Liver (tissue), 8 donors: ENCODE measurements at regions not wholly inside any gene's neighbourhood (a gene's known extent, or its start where the extent isn't known, plus 50 kb on each side); places are given as distances from the start of the nearest gene placed in this dataset.

ENCODE experiments used
- DNase-seq: peaks from one replicate; pipeline ENCODE4 v3.0.0-alpha.2; 2017; ENCODE audit warnings: low spot score
- H3K27ac ChIP-seq, 2 donors: one replicate each; pipeline ENCODE4 v1.7.0; 2013; ENCODE audit warnings: inconsistent platforms in 2 of 2, low read length in 2 of 2, control low read depth in 1 of 2, low read depth in 1 of 2, mild to moderate bottlenecking in 1 of 2
- H3K27me3 ChIP-seq, 4 donors: one replicate each; pipeline versions ENCODE4 v1.6.1 to v1.7.0; 2013; ENCODE audit warnings: low read length in 3 of 4, inconsistent platforms in 1 of 4, mild to moderate bottlenecking in 1 of 4, moderate library complexity in 1 of 4; ENCODE audit not compliant: control insufficient read depth in 4 of 4, insufficient read depth in 4 of 4
- H3K36me3 ChIP-seq, 4 donors: one replicate each; pipeline versions ENCODE4 v1.6.1 to v1.7.0; 2013; ENCODE audit warnings: low read length in 3 of 4, mild to moderate bottlenecking in 3 of 4, low read depth in 1 of 4, moderate library complexity in 1 of 4; ENCODE audit not compliant: control insufficient read depth in 4 of 4, insufficient read depth in 3 of 4
- H3K4me1 ChIP-seq, 4 donors: one replicate each; pipeline versions ENCODE4 v1.6.1 to v1.7.0; 2013; ENCODE audit warnings: low read length in 3 of 4, mild to moderate bottlenecking in 3 of 4, moderate library complexity in 1 of 4; ENCODE audit not compliant: control insufficient read depth in 4 of 4, insufficient read depth in 4 of 4
- H3K4me3 ChIP-seq, 3 donors: one replicate each; pipeline versions ENCODE4 v1.6.1 to v1.7.0; 2013; ENCODE audit warnings: low read length in 3 of 3, control low read depth in 1 of 3, low read depth in 1 of 3, mild to moderate bottlenecking in 1 of 3
- H3K9ac ChIP-seq, 2 donors: one replicate each; pipeline ENCODE4 v1.7.0; 2013; ENCODE audit warnings: low read length in 2 of 2, mild to moderate bottlenecking in 2 of 2, moderate library complexity in 2 of 2, control low read depth in 1 of 2, low read depth in 1 of 2
- H3K9me3 ChIP-seq, 4 donors: one replicate each; pipeline versions ENCODE4 v1.6.1 to v1.7.0; 2013; ENCODE audit warnings: low read length in 3 of 4; ENCODE audit not compliant: control insufficient read depth in 4 of 4
- CTCF ChIP-seq: fragments of 150-350 bp; IDR thresholded peaks from 2 replicates; pipeline ENCODE4 v1.5.1; 2017; ENCODE audit warnings: improper control_type of control experiment, low read depth, low read length; ENCODE audit not compliant: missing input control
- FOXA1 ChIP-seq: IDR thresholded peaks from 2 replicates; pipeline ENCODE4 v1.6.1; 2016; ENCODE audit warnings: antibody characterized with exemption
- HNF4A ChIP-seq, 2 donors: conservative IDR thresholded peaks; 2 replicates each; pipeline ENCODE4 v1.6.1; 2016; ENCODE audit warnings: antibody characterized with exemption in 2 of 2, mild to moderate bottlenecking in 2 of 2
- HNF4G ChIP-seq: IDR thresholded peaks from 2 replicates; pipeline ENCODE4 v1.6.1; 2016; ENCODE audit warnings: antibody characterized with exemption
- JUND ChIP-seq, 2 donors: IDR thresholded peaks; 2 replicates each; pipeline ENCODE4 v1.6.1; 2016; ENCODE audit warnings: antibody characterized with exemption in 2 of 2
- MAX ChIP-seq: IDR thresholded peaks from 2 replicates; pipeline ENCODE4 v1.6.1; 2016; ENCODE audit warnings: antibody characterized with exemption
- NR2F2 ChIP-seq: IDR thresholded peaks from 2 replicates; pipeline ENCODE4 v1.6.1; 2016; ENCODE audit warnings: antibody characterized with exemption
- RXRA ChIP-seq, 2 donors: IDR thresholded peaks; 2 replicates each; pipeline ENCODE4 v1.6.1; 2017 to 2018; ENCODE audit warnings: antibody characterized with exemption in 2 of 2, mild to moderate bottlenecking in 1 of 2
- SP1 ChIP-seq: IDR thresholded peaks from 2 replicates; pipeline ENCODE4 v1.6.1; 2018; ENCODE audit warnings: antibody characterized with exemption, mild to moderate bottlenecking
- YY1 ChIP-seq: IDR thresholded peaks from 2 replicates; pipeline ENCODE4 v1.6.1; 2016; ENCODE audit warnings: antibody characterized with exemption, mild to moderate bottlenecking
- WGBS: extraction: QIAGEN DNeasy Blood & Tissue Kit; methylation state at CpG from one replicate; pipeline ENCODE4 v1.1.7; 2013; 5-methylcytosine and 5-hydroxymethylcytosine counted together
- TF ChIP-seq, protein P1 (sequence below): IDR thresholded peaks from 2 replicates; pipeline ENCODE4 v1.6.1; 2016; ENCODE audit warnings: antibody characterized with exemption
- TF ChIP-seq, protein P2 (sequence below): IDR thresholded peaks from 2 replicates; pipeline ENCODE4 v1.6.1; 2016; ENCODE audit warnings: antibody characterized with exemption, mild to moderate bottlenecking
- TF ChIP-seq, protein P3 (sequence below): IDR thresholded peaks from 2 replicates; pipeline ENCODE4 v1.6.1; 2016; ENCODE audit warnings: antibody characterized with exemption
- donor health status: healthy.
- donor health status: healthy.
- donor health status: healthy.
- donor health status: healthy.
- donor health status: healthy.

- Histone ChIP-seq H3K4me3 (no peak overlapping the region), H3K27ac (no peak overlapping the region), H3K4me1 (peaks cover 0 to 19% (median 13%) of the 10 kb centered on the region in 4 donors), H3K36me3 (no peaks in the 10 kb centered on the region), H3K9ac (no peak overlapping the region), H3K9me3 (no peaks in the 10 kb centered on the region), H3K27me3 (no peaks in the 10 kb centered on the region)
- WGBS = 95% methylated on average over 5 of the region's 5 CpGs
- no peak for DNase-seq
- TF ChIP-seq YY1 = no peak
- TF ChIP-seq MAX = no peak
- no peak for TF ChIP-seq JUND (IDR thresholded peaks at IDR 0.05)
Observed at GRCh38 chr9:109830545-109830944, 50.5 kb downstream of the PALM2AKAP2 start.

- TF ChIP-seq HNF4G (no peak), NR2F2 (peak; percentile 57), YY1 (no peak)
- TF ChIP-seq, protein P1, sequence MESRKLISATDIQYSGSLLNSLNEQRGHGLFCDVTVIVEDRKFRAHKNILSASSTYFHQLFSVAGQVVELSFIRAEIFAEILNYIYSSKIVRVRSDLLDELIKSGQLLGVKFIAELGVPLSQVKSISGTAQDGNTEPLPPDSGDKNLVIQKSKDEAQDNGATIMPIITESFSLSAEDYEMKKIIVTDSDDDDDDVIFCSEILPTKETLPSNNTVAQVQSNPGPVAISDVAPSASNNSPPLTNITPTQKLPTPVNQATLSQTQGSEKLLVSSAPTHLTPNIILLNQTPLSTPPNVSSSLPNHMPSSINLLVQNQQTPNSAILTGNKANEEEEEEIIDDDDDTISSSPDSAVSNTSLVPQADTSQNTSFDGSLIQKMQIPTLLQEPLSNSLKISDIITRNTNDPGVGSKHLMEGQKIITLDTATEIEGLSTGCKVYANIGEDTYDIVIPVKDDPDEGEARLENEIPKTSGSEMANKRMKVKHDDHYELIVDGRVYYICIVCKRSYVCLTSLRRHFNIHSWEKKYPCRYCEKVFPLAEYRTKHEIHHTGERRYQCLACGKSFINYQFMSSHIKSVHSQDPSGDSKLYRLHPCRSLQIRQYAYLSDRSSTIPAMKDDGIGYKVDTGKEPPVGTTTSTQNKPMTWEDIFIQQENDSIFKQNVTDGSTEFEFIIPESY = no peak
- TF ChIP-seq, protein P2, sequence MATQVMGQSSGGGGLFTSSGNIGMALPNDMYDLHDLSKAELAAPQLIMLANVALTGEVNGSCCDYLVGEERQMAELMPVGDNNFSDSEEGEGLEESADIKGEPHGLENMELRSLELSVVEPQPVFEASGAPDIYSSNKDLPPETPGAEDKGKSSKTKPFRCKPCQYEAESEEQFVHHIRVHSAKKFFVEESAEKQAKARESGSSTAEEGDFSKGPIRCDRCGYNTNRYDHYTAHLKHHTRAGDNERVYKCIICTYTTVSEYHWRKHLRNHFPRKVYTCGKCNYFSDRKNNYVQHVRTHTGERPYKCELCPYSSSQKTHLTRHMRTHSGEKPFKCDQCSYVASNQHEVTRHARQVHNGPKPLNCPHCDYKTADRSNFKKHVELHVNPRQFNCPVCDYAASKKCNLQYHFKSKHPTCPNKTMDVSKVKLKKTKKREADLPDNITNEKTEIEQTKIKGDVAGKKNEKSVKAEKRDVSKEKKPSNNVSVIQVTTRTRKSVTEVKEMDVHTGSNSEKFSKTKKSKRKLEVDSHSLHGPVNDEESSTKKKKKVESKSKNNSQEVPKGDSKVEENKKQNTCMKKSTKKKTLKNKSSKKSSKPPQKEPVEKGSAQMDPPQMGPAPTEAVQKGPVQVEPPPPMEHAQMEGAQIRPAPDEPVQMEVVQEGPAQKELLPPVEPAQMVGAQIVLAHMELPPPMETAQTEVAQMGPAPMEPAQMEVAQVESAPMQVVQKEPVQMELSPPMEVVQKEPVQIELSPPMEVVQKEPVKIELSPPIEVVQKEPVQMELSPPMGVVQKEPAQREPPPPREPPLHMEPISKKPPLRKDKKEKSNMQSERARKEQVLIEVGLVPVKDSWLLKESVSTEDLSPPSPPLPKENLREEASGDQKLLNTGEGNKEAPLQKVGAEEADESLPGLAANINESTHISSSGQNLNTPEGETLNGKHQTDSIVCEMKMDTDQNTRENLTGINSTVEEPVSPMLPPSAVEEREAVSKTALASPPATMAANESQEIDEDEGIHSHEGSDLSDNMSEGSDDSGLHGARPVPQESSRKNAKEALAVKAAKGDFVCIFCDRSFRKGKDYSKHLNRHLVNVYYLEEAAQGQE = peak; percentile 52
- H3K36me3 ChIP-seq = no peaks in the 10 kb centered on the region
- H3K4me3 ChIP-seq = no peak overlapping the region
- no peak overlapping the region for H3K9ac ChIP-seq
- H3K9me3 ChIP-seq = no peaks in the 10 kb centered on the region
- DNase-seq = no peak
- peaks cover 0 to 18% (median 13%) of the 10 kb centered on the region in 4 donors for H3K4me1 ChIP-seq
- no peak overlapping the region for H3K27ac ChIP-seq
- H3K27me3 ChIP-seq = no peaks in the 10 kb centered on the region
- 84% methylated on average over 6 of the region's 6 CpGs for WGBS
Observed at GRCh38 chr9:109831998-109832658, 52.1 kb downstream of the PALM2AKAP2 start.

DNA sequence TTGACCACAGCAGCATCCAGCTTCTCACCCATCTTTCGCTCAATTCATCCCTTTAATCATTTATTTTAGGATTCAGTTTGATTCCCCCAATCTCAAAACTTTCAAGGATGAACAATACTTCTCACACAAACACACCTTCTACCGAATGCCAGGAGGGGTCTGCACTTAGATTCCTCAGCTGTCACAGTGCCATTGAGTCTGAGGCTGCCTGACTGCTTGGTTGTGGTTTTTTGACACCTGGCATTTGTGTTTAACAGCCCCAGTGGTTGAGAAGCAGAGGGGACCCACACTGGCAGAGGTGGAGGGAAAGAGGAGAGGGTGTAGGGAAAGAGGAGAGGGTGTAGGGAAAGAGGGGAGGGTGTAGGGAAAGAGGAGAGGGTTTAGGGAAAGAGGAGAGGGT is 54.9 kb downstream of the PALM2AKAP2 start:
- WGBS = 91% methylated on average over 2 of the region's 2 CpGs
- H3K4me3 ChIP-seq = no peak overlapping the region
- no peaks in the 10 kb centered on the region for H3K36me3 ChIP-seq
- H3K9me3 ChIP-seq = no peaks in the 10 kb centered on the region
- TF ChIP-seq, protein P3, sequence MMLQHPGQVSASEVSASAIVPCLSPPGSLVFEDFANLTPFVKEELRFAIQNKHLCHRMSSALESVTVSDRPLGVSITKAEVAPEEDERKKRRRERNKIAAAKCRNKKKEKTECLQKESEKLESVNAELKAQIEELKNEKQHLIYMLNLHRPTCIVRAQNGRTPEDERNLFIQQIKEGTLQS = no peak
- no peak for TF ChIP-seq SP1
- no peak for TF ChIP-seq MAX
- TF ChIP-seq HNF4A (conservative IDR thresholded peaks at IDR 0.05) = no peak
- no peak for TF ChIP-seq FOXA1
- TF ChIP-seq JUND (IDR thresholded peaks at IDR 0.05) = no peak
- TF ChIP-seq RXRA (IDR thresholded peaks at IDR 0.05) = no peak
- TF ChIP-seq HNF4G = no peak
- TF ChIP-seq, protein P1 = no peak
- no peak for TF ChIP-seq YY1
- no peak for TF ChIP-seq CTCF
- peaks cover 0 to 7% (median 3%) of the 10 kb centered on the region in 4 donors for H3K4me1 ChIP-seq
- DNase-seq = no peak
- no peak overlapping the region for H3K27ac ChIP-seq
- no peak overlapping the region for H3K9ac ChIP-seq
- no peaks in the 10 kb centered on the region for H3K27me3 ChIP-seq
